HPDE6-E6E7 (cell line): ENCODE measurements at regions not wholly inside any gene's neighbourhood (a gene's known extent, or its start where the extent isn't known, plus 50 kb on each side); places are given as distances from the start of the nearest gene placed in this dataset.

ENCODE experiments used
- DNase-seq: peaks from one replicate; pipeline ENCODE4 v3.0.0; 2011; ENCODE audit warnings: missing footprints; ENCODE audit errors: extremely low spot score

DNA sequence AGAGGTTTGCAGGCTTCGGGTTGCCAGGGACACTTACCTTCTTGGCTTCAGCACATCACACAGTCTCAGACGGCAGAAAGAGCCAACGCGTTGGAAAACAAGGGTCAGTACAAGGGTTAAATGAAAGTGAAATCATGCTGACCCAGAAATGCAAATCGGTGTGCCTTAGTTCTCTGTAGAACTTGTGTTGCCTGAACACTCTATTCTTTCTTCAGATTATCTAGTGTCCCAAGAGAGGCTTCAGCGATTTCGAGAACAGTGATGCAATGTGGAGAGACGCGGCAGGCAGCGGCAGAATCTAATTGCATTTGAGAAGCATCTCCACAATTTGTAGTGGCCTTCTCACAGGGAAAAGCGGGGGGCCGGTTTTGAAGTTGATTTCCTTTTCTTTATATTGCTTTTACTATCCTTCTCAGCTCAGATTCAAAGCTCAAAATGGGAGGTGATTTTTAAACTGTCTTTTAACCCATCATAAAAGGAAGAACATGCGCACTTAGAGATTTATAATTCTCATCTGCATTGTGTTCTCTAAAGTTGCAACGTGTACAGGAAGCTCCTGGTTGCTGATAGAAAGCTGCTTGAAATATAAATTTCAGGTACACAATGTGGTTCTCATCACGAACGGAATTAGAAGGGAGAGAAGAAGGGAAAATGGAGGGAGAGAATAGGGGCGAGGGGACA, 67.8 kb upstream of the EGLN3 start:
- no peak for DNase-seq

- DNase-seq = no peak
Measured at GRCh38 chr14:34018125-34018524, 67.3 kb upstream of the EGLN3 start.

GRCh38 chr14:34015383-34015782, 64.5 kb upstream of the EGLN3 start:
- no peak for DNase-seq

DNA sequence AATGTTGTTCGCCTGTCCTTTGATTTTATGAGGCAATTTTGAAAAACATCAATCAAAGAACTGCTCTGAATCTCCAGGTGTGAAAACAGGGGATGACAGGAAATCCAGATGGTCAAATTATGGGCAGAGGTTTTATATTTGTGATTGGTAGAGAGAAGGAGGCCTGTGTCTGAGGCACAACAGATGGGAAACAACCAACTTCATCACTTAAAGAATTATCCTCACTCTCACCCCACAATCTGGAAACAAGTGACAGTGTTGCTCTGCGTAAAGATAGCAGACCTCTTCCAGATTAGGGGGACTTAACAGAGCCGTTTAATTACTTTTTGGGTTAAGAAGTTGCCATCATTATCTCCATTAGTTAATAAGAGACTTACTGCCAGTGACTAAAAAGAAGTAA, 64.1 kb upstream of the EGLN3 start:
- DNase-seq = no peak

DNA sequence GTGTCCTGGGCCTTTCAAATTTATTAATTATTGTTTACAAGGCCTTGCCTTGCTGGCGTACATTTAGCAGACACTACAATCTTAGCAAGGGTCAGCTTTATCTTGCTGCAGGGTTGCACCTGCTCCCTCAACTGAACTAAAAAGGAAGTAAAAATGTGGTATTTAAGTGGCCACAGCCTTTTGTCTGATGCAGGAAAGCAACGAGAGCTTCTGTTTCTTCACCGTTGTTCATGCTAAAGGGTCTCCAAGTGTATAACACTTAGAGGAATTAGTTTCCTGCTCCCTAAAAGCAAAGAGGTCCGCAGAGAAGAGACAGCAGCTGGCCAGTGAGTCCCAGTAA, 62.8 kb upstream of the EGLN3 start:
- no peak for DNase-seq

GRCh38 chr14:34012978-34013720, 62.3 kb upstream of the EGLN3 start:
- no peak for DNase-seq

GRCh38 chr14:34012369-34012768, 61.5 kb upstream of the EGLN3 start:
- no peak for DNase-seq

DNA sequence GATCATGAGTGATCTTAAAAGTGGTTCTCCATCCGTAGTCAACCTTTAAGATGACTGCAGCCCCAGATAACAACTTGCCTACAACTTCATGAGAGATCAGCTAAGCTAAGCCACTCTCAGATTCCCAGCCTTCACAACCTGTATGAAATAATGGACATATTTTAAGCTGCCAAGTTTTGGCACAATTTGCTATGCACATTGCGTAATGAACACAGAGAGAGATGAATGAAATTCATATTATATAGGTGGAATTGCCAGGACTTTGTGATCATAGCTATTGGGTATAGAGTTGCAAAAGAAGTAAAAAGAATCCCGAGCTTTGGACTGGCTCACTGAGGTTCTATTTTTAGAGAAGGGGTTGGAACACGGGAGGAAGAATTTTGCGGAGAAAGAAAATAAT, 59.1 kb upstream of the EGLN3 start:
- DNase-seq = no peak

GRCh38 chr14:34007902-34008301, 57.0 kb upstream of the EGLN3 start:
- no peak for DNase-seq

- no peak for DNase-seq
Measured at GRCh38 chr14:34005901-34006300, 55.0 kb upstream of the EGLN3 start.

- no peak for DNase-seq
Measured at GRCh38 chr14:34004881-34005280, 54.0 kb upstream of the EGLN3 start.

DNA sequence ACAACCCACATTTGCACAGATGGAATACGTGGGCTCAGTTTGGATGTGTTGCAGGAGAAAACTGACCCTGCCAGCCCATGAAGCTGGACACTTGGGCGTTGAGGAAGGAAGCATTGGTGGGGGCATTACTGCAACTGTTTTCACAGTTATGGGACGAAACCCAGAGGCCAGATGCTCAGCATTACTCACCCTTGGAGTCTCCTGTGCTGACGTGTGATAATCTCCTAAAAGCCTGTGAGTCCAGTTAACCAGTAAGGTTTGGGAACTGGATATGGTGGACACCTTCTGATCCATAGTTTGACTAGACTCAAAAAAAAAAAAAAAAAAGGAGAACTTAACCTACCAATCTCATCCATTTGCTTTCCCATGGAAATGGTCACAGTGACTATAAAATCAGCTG, 52.8 kb upstream of the EGLN3 start:
- DNase-seq = no peak

DNA sequence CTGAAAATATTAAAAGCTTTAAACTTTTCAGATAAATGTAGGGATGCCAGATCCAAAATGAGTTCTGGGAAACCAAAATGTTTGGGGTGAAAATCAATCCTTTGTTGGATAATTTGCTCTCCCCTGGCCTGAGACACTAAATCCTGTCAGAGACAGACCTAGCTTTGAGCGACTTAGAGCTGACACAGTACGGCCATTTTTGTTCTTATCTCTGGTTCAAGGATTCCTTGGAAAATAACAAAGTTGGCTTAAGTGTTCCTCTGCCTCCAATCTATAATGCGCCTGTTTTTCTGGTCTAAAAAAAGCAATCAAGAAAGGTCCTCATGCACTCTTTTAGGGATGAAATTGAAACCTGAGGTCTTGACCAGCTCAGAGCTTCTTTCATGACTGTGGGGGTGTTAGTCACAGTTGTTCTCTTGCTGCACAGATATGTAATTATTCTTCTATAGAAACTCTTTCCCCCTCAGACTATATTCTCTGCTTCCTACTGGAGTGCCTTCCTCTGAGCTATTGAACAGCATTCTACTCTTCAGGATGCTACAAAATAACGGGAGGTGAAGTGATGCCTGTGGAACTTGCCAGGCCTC, 52.3 kb upstream of the EGLN3 start:
- DNase-seq = no peak
